ENCODE measurements at regions not wholly inside any gene's neighbourhood (a gene's known extent, or its start where the extent isn't known, plus 50 kb on each side); places are given as distances from the start of the nearest gene placed in this dataset.
"Not testable (repeated sequence)": the region's sequence is repeated elsewhere in the genome, so short reads cannot be mapped to it uniquely, and the experiment has no call there.

DNA sequence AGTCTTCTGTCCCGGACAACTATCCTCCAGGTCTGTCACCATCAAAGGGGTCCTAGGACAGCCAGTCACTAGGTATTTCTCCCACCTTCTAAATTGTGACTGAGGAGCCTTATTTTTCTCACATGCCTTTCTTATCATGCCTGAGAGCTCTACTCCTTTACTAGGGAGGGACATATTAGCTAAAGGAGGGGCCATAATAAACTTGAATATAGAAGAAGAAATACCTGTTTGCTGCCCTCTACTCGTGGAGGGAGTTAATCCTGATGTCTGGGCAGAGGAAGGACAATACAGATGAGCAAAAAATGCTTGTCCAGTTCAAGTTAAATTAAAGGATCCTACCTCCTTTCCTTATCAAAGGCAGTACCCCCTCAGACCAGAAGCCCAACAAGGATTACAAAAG is 145.8 kb upstream of the ATF7IP start:
- H3K4me1 ChIP-seq (ENCODE audit: insufficient read depth, low read length); BruUV-seq (replicated peaks); DNase-seq (ENCODE audit: low spot score); H3K79me2 ChIP-seq (ENCODE audit: insufficient read depth, low read length); H3K27ac ChIP-seq (ENCODE audit: extremely low read length, insufficient read depth, low read length); in situ Hi-C loops (cut with HindIII; ENCODE audit: extremely low pct_ligation_motif_present, low pct_unique_long_range_greater_than_20kb); H3K4me3 ChIP-seq (replicated peaks in 1 of 3; ENCODE audit: insufficient read depth in 1 of 3, low read depth in 2 of 3, low read length in 3 of 3); CTCF ChIA-PET (ENCODE audit: low intra/inter-chr PET ratio, low total read pairs); H3K4me2 ChIP-seq (ENCODE audit: low read depth, low read length); POLR2A ChIA-PET; H3K27me3 ChIP-seq (ENCODE audit: control insufficient read depth in 1 of 2, insufficient read depth in 2 of 2, low read length in 2 of 2); H3K9ac ChIP-seq (ENCODE audit: insufficient read depth, low read depth, low read length); H2AFZ ChIP-seq (ENCODE audit: low read length); ATAC-seq; H4K20me1 ChIP-seq (ENCODE audit: insufficient read depth, low read length); intact Hi-C loops (cut with micrococcal nuclease; ENCODE audit: unreplicated experiment); H3K36me3 ChIP-seq (replicated peaks in 1 of 2; ENCODE audit: control insufficient read depth in 1 of 2, insufficient read depth in 2 of 2, low read length in 2 of 2); H3K9me3 ChIP-seq (ENCODE audit: low read length); FAIRE-seq: not testable (repeated sequence)
- 0% methylated on average over 2 of the region's 2 CpGs for WGBS (ENCODE audit: low lambda C conversion rate)

DNA sequence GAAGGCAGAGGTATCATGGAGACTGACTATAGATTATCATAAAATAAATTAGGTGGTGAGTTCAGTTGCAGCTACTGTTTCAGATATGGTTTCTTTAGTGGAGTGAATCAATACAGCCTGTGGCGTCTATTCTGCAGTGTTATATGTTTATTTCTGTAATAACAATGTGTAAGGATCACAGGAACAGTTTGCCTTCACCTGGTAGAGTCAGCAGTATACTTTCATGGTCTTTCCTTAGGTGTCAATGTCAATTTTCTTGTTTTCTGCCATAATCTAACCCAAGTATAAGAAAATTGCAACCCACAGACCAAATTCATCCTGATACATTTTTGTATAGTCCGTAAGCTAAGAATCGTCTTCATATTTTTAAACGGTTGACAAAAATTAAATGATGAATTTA is 140.4 kb upstream of the ATF7IP start:
- intact Hi-C loops (cut with micrococcal nuclease; ENCODE audit: unreplicated experiment): no loop called here
- H3K9ac ChIP-seq (ENCODE audit: insufficient read depth, low read depth, low read length): no peak overlapping the region
- H4K20me1 ChIP-seq (ENCODE audit: insufficient read depth, low read length): no peaks in the 10 kb centered on the region
- ChIA-PET POLR2A (no interaction called here), CTCF (ENCODE audit: low intra/inter-chr PET ratio, low total read pairs) (no interaction called here)
- no peak overlapping the region for H3K27ac ChIP-seq (ENCODE audit: extremely low read length, insufficient read depth, low read length)
- H3K4me3 ChIP-seq (replicated peaks in 1 of 3; ENCODE audit: insufficient read depth in 1 of 3, low read depth in 2 of 3, low read length in 3 of 3): no peak overlapping the region
- DNase-seq (ENCODE audit: low spot score) (no peak), ATAC-seq (no peak), FAIRE-seq (no peak)
- no peaks in the 10 kb centered on the region for H3K27me3 ChIP-seq (ENCODE audit: control insufficient read depth in 1 of 2, insufficient read depth in 2 of 2, low read length in 2 of 2)
- no TSS peak for BruUV-seq (replicated peaks)
- 69% methylated on average over 4 of the region's 4 CpGs for WGBS (ENCODE audit: low lambda C conversion rate)
- no peak for TF ChIP-seq ZNF441 (CRISPR knock-in tag; IDR thresholded peaks at IDR 0.05; ENCODE audit: borderline replicate concordance)
- TF ChIP-seq, protein P1, sequence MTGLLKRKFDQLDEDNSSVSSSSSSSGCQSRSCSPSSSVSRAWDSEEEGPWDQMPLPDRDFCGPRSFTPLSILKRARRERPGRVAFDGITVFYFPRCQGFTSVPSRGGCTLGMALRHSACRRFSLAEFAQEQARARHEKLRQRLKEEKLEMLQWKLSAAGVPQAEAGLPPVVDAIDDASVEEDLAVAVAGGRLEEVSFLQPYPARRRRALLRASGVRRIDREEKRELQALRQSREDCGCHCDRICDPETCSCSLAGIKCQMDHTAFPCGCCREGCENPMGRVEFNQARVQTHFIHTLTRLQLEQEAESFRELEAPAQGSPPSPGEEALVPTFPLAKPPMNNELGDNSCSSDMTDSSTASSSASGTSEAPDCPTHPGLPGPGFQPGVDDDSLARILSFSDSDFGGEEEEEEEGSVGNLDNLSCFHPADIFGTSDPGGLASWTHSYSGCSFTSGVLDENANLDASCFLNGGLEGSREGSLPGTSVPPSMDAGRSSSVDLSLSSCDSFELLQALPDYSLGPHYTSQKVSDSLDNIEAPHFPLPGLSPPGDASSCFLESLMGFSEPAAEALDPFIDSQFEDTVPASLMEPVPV (CRISPR knock-in tag; IDR thresholded peaks at IDR 0.05): no peak
- no peak for TF ChIP-seq AKAP8 (CRISPR knock-in tag; IDR thresholded peaks at IDR 0.05)
- TF ChIP-seq, protein P2, sequence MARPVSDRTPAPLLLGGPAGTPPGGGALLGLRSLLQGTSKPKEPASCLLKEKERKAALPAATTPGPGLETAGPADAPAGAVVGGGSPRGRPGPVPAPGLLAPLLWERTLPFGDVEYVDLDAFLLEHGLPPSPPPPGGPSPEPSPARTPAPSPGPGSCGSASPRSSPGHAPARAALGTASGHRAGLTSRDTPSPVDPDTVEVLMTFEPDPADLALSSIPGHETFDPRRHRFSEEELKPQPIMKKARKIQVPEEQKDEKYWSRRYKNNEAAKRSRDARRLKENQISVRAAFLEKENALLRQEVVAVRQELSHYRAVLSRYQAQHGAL (CRISPR knock-in tag; IDR thresholded peaks at IDR 0.05; ENCODE audit: not compliant biosample characterization): no peak
- no peak for TF ChIP-seq SNAI1 (CRISPR knock-in tag; IDR thresholded peaks at IDR 0.05; ENCODE audit: borderline replicate concordance)
- TF ChIP-seq, protein P3, sequence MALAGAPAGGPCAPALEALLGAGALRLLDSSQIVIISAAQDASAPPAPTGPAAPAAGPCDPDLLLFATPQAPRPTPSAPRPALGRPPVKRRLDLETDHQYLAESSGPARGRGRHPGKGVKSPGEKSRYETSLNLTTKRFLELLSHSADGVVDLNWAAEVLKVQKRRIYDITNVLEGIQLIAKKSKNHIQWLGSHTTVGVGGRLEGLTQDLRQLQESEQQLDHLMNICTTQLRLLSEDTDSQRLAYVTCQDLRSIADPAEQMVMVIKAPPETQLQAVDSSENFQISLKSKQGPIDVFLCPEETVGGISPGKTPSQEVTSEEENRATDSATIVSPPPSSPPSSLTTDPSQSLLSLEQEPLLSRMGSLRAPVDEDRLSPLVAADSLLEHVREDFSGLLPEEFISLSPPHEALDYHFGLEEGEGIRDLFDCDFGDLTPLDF (CRISPR knock-in tag; IDR thresholded peaks at IDR 0.05): no peak
- no peak for TF ChIP-seq ZNF879 (CRISPR knock-in tag; IDR thresholded peaks at IDR 0.05)
- no peak for TF ChIP-seq HHEX (CRISPR knock-in tag; IDR thresholded peaks at IDR 0.05)
- TF ChIP-seq, protein P4, sequence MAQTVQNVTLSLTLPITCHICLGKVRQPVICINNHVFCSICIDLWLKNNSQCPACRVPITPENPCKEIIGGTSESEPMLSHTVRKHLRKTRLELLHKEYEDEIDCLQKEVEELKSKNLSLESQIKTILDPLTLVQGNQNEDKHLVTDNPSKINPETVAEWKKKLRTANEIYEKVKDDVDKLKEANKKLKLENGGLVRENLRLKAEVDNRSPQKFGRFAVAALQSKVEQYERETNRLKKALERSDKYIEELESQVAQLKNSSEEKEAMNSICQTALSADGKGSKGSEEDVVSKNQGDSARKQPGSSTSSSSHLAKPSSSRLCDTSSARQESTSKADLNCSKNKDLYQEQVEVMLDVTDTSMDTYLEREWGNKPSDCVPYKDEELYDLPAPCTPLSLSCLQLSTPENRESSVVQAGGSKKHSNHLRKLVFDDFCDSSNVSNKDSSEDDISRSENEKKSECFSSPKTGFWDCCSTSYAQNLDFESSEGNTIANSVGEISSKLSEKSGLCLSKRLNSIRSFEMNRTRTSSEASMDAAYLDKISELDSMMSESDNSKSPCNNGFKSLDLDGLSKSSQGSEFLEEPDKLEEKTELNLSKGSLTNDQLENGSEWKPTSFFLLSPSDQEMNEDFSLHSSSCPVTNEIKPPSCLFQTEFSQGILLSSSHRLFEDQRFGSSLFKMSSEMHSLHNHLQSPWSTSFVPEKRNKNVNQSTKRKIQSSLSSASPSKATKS (CRISPR knock-in tag; IDR thresholded peaks at IDR 0.05): no peak
- TF ChIP-seq HMG20A (CRISPR knock-in tag; IDR thresholded peaks at IDR 0.05; ENCODE audit: borderline replicate concordance): no peak
- TF ChIP-seq, protein P5, sequence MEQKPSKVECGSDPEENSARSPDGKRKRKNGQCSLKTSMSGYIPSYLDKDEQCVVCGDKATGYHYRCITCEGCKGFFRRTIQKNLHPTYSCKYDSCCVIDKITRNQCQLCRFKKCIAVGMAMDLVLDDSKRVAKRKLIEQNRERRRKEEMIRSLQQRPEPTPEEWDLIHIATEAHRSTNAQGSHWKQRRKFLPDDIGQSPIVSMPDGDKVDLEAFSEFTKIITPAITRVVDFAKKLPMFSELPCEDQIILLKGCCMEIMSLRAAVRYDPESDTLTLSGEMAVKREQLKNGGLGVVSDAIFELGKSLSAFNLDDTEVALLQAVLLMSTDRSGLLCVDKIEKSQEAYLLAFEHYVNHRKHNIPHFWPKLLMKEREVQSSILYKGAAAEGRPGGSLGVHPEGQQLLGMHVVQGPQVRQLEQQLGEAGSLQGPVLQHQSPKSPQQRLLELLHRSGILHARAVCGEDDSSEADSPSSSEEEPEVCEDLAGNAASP (CRISPR knock-in tag; IDR thresholded peaks at IDR 0.05; ENCODE audit: borderline replicate concordance): no peak
- TF ChIP-seq ZNF333 (CRISPR knock-in tag; IDR thresholded peaks at IDR 0.05; ENCODE audit: borderline replicate concordance): no peak
- peaks cover 2% of the 10 kb centered on the region; the same call in 1 of the 2 replicates for H3K9me3 ChIP-seq (ENCODE audit: low read length)
- no peak overlapping the region for H2AFZ ChIP-seq (ENCODE audit: low read length)
- H3K4me2 ChIP-seq (ENCODE audit: low read depth, low read length): no peak overlapping the region
- in situ Hi-C loops (cut with HindIII; ENCODE audit: extremely low pct_ligation_motif_present, low pct_unique_long_range_greater_than_20kb): loop anchor here (25.0 kb wide), 1 partner anchor 487 kb away; no protein-coding TSS in a partner anchor
- H3K79me2 ChIP-seq (ENCODE audit: insufficient read depth, low read length): no peaks in the 10 kb centered on the region
- no peaks in the 10 kb centered on the region for H3K4me1 ChIP-seq (ENCODE audit: insufficient read depth, low read length)
- H3K36me3 ChIP-seq (replicated peaks in 1 of 2; ENCODE audit: control insufficient read depth in 1 of 2, insufficient read depth in 2 of 2, low read length in 2 of 2): no peaks in the 10 kb centered on the region

All from HepG2 (cell line).